Astrocyte of the hippocampus (primary cell): ENCODE measurements at regions not wholly inside any gene's neighbourhood (a gene's known extent, or its start where the extent isn't known, plus 50 kb on each side); places are given as distances from the start of the nearest gene placed in this dataset.

ENCODE experiments used
- DNase-seq: peaks from one replicate; pipeline ENCODE4 v3.0.0; 2011; ENCODE audit warnings: low read depth, low spot score

DNA sequence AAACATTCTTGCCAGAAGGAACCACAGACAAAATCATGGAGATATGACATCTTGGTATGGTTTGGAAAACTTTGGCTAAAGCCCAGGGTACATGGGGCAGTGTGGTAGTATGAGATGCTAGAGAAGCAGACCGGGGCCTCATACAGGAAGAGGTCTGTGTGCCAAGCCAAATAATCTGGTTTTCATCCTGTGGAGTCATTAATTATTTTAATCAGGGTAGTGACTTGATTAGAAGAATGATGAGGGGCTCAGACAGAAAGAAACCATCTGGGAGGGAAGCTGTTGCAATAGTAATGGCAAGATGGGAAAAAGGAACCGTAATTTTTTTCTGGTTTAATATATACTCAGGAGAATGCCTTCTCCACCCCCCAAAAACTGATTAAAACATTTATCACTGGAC, 318.0 kb downstream of the BRINP2 start:
- DNase-seq, result no peak

DNA sequence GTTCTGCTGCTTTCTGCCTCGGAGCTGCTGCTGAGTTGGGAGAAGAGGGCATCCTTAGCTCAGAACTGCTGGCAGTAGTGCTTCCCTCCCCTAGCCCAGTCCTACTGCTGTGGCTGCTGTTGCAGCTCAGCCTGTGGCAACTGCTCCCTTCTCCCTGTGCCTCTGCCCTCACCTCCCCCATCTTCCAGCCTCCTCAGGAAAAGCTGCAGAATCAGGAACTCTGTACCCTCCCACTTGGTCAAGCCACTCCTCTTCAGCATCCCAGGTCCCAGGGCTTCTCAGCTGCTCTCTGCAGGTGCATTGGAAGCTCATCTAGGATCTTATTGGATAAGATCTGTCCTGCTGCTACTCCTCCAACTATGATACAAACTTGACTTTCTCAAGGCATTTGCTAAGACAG, 316.7 kb downstream of the BRINP2 start:
- no peak for DNase-seq

DNA sequence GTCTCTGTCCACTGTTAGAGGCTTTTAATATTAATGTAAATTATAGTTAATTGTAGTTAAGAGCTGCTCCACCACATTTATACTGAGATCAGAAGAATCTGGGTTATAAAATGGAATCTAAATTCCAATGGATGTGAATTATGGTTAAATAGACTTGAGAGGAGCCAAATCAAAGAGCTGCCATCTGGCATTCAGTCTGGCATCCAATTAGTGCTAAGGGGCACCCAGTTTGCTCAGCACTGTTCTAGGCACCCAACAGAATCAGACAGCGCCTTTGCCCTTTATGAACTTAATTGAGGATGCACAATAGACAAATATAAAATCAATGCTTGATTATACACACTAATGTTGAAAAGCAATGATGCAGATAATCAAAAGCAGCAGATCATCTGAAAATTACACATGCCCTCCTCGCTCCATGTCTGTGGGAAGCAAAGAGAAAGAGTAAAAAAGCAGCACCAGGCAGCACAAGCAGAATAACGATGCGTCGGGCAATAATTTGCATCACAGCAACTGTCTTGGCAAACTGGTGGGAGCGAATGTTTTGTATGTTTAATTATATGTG, 310.1 kb downstream of the BRINP2 start:
- no peak for DNase-seq

DNA sequence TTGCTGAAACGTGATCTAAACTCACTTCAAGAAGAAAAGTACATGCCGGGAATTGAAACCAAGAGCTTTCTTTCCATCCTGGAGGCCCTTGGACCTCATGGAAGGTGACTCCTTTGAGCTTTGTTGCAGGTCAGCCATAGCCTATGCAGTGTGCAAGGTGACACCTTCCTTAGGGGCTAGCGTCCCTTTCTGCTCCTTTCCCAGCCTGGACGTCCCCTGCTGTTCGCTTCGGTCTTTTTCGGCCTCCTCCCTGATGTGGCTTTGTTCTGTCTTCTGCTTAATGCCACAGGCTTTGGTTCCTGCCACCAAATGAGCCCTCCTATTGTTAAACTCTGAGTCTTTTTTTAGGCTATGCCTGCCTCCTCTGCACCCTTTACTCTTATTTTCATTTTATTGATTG, 308.8 kb downstream of the BRINP2 start:
- no peak for DNase-seq

DNA sequence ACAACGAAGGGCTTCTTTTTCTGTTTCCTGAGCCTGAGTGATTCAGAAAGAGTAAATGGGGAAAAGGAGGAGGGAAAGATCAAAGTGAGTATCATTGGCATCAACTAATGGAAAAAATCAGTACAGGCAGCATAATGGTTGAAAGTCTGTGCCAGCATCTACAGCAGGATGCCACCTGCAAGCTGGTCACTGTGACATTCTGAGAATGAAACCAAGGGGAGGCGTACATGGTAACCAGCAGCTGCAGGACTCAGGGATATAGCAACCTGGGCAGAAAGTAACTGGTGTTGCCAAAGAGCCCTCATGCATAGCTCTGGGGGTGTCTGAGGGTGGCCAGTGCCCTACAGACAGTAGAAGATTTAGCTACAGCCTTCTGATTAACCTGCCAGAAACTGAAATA, 305.9 kb downstream of the BRINP2 start:
- no peak for DNase-seq

DNA sequence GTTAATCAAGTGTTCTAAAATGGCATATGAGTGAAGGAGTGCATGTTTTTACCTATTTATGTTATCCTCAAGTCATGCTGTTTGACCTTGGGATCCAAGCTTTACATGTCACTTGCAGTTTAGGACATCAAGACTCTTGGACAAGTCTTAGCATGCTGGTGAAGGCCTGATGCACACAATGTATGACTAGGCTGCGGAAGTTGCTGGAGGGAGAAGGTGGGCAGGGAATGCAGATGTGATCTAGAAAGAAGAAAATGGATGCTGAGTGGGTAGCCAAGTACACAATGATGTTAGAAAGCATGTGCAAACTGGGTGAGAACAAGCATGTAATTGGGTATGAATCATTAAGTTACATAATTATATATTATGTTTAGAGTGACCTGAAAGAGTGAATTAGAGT, 301.8 kb downstream of the BRINP2 start:
- DNase-seq, result no peak

DNA sequence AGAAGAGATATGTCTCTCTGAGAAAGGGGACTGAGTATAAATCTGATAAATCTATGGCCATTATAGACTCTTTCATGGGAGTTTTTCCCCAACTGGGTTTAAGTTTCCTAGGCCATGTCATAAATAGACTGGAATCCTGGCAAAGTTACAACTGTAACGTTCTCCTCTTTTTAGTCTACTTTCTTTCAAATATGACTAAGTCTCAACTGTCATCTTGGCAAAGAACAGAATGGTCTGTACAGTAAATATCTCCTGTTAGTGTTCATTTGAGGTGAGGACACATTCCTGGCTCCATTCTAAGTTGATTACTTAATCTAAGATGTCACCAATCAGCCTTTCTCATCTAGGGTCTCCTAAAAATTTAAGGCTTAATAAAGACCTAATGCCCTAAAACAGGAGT, 300.5 kb downstream of the BRINP2 start:
- DNase-seq, result peak; percentile 29

DNA sequence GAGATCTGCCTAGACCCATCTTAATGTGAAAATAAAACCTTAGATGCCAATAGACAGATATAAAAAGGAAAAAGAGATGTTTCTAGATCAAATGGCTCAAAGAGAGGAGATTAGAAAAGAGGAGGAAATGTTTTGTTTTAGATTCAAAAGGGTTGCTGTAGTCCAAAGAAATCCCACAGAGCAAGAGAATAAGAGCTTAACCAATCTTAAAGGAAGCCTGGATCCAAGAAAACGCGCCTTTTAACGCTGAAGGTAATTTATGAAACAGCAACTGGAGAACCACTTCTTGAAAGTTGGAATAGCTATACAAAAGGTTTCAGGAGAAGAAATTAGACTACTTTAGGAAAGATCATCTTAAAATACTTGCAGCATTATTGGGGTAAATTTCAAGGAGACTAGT, 298.8 kb downstream of the BRINP2 start:
- DNase-seq, result no peak

DNA sequence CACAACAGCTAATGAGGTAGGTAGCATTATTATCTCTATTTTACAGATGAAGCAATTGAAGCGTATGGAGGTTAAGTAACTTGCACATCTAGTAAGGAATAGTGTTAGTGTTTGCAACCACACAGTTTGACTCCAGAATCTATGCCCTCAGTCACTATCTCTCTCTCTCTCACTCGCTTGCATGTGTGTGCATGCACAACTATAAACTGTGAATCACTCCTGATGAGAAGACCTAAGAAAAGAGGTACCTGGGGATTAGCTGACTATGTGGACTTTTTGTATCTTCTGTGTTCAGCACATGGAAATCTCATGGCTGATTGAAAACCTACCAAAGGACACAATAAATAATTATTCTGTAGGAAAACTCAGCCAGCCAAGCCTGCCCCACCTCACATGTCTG, 295.5 kb downstream of the BRINP2 start:
- DNase-seq, result no peak

DNA sequence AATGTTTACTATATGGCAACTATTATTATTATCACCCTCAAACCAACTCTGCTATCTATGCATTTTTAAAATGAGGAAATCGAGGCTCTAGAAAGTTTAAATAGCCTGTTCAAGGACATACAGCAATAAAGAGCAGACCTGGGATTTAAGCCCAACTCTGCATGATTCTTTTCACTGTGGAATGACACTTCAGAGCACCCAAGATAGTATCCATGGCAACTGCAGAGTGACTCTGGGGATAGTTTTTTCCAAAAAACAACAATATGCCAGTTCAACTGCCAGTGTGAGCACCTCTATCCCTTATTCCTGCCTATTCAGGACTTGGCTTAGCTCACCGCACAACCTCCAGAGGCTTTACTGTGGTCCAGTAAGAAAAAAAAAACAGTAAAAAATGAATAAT, 293.9 kb downstream of the BRINP2 start:
- DNase-seq, result peak; percentile 40

DNA sequence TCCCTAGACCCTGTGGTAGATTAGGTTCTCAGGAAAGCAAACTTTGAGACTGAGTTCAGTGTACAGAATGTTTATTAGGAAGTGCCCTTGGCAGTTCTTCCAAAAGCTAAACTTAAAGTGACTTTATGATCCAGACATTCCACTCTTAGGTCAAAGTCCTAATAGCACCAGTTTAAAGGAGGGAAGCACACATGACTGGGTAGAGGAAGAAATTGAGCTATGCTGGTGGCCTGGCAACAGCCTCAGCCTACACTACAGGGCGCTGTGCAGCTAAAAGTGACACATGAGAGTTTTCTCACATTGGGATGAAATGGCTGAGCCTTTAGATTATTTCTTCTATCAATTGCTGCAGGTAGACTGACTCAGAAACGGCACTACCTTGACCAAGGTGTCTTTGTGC, 280.4 kb downstream of the BRINP2 start:
- DNase-seq, result peak; percentile 16

DNA sequence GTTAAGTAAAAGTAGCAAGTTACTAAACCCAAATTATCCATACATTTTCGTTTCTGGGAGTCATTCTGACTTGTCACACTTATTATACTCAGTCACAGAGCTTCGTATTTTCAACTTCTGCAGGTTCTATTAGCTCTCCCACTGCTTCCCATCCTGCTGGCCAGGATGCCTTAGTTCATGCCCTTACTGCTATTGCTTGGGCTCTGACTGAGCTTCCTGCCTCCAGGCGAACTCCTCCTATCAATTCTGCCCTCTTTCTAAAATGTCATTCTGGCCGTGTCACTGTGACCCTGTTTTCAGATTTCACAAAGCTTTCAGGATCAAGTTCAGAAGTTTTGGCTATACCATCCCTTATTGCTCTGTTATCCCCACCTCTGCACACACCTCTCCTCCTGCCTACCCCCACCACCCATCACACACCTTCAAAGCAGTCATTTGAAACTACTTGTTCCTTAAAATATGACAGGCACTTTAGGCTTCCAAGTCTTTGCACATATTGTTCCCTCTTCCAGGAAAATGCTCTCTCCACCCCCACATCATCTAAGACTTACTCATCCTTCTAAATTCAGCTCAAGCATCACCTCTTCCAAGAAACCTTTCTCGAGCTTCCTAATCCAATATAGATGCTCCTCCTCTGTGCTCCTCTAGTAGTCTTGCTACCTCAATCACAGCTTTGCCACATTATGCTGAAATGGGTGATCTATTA, 278.0 kb downstream of the BRINP2 start:
- no peak for DNase-seq

DNA sequence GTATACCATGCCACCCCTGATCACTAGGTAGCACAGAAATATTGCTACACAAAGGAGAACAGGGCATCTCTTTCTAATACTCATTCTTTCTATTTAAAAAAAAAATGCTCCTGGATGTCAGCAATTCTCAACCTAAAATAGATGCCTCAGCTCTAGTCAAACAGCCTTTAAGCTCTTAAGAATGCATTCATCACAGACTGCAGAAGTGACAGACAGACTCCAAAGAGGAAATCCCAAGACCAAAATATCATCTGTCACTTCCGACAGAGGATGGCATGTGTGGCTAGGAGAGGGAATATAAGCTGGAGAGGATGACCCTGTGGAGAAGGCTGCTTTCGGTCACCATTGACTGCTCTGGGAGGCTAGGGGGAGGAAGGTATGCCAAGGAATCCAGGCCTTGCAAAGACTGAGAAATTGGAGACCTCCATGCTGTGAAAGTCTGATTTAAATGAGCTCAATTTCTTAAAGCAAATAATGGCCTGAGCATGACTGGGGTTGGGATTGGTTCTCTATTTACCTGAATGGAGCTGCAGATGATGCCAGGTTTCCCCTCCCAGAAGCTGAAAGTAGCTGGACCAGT, 277.4 kb downstream of the BRINP2 start:
- DNase-seq, result no peak

DNA sequence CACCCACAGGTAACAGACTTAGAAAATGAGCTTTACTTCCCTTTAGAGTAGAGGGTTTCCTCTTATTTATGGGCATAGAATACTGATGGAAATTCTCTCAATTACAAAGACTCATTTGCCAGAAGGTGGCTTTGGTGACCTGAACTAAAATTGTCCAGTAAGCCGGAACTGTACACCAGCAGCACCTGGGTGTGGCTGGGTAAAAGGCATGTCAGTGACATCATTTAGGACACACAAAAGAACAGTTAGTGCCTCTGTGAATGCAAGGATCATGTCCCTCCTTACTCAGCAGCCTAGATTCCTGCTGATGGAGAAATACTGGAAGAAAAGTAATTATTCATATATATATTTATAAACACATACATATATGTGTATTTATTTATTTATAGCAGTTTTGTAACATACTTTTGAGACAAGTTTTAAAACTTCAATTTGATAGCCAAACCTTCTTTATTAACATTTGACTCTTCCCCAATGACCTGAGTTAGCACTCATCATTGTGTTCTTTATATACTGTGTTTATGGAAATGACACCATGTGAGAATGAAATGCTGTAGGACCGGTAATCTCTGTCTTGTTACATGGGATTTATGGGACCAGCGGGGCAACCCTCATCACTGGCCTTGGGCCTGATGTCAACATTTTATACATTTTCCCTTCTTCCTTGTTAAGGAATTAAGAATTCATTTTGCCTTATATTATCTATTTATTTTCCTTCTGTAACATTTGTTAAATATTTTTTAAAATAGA, 274.4 kb downstream of the BRINP2 start:
- DNase-seq, result no peak

DNA sequence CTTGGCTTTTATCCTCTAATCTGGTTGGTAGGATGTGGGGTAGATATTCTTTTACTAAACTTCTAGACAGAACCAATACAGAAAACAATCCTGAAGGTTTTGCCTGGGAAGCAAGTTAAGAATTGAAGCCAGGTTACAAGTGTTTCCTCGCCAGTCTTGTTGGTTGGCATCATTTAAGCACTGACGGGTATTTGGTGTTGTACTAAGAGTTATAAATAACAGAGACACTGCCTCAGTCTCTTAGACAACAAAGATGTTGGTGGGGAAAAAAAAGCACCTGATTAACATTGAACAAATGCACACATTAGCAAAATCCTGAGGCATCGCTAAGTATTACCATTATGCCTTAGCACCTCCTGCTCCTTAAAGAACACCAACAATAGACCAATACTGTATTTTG, 272.2 kb downstream of the BRINP2 start:
- DNase-seq, result no peak

DNA sequence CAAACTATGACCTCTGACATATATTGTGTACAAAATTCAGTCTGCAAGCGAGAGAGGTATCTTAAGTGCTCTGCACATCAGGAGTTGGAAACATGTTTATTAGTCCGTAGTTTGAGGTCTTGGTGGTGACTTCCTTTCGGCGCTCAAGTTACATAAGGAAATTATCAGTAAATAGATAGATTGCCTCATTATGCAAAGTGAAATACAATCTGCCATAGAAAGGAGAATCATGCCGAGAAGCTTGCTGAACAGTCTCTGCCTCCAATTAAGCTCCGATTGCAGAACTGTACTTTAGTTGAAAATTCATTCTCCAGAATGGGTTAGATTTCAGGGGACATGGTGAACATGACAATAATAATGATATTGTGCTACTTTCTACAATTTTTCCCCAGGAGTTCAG, 271.8 kb downstream of the BRINP2 start:
- DNase-seq, result no peak

DNA sequence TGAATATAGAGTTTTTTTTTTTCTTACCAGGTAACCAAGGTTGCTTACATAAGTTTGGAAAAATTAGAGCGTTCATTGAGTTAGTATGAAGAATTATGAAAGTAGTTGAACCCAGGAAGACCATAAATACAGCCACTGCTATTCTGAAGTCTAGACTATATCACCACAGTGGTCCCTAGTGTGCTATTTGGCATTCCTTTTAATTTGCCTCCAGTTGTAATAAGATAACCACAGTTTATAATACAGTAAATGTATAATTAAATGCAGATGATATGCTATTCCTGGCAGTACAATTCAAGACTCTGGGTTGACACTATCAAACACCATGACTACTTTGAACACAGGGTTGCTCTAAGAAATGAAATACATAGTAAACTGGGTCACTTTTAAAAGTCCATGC, 270.5 kb downstream of the BRINP2 start:
- DNase-seq, result no peak

DNA sequence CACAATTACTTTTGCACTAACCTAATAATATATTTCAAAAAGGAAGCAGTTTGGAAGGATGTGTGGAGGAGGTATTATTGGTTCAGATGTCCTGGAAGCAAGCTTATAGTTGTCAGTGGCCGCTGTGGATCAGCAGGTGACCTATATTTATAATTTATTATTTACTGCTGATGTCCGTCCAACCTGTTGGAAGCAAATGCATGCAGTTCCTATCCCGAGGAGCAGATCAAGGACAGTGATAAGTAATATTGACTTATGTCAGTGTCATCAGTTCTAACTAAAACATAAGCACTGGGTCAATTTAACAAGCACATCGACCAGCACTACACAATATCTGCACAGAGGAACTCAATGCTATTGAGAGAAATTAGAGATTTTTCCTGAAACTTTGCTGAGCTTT, 270.1 kb downstream of the BRINP2 start:
- DNase-seq, result no peak

DNA sequence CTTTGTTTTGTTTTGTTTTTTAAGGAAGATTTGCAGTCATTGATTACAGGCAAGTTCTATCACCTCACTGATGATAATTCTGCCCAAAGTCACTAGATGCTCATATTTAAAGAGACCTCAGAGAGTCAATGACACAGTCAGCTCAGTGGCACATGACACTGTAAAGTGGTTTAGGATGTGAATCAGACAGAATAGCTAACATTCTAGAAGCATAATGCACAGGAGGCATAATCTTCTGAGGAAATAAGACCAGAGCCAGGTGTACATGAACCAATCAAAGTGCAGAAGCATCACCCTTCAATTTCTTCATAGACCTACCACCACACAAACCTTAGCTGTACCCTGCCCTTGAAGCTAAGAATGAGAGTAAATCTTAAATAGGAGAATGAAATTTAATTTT, 268.5 kb downstream of the BRINP2 start:
- DNase-seq, result no peak

DNA sequence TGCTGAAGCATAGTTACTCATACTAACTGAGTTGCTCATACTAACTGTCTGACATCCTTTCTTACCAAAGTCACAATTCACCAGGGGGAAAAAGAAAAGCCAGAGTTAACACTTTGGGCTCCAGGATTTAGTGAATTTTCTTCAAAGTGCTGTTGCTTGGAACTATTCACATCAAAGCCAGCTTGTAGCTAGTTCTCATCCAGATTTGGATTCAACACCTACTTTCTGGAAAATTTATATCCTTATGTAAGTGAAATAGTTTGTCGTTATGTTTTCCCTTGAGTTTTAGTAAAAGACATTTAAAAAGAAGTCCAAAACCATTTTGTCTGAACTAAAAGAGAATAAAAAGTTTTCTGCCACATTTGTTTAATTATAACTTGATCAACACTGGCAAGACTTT, 264.6 kb downstream of the BRINP2 start:
- no peak for DNase-seq

DNA sequence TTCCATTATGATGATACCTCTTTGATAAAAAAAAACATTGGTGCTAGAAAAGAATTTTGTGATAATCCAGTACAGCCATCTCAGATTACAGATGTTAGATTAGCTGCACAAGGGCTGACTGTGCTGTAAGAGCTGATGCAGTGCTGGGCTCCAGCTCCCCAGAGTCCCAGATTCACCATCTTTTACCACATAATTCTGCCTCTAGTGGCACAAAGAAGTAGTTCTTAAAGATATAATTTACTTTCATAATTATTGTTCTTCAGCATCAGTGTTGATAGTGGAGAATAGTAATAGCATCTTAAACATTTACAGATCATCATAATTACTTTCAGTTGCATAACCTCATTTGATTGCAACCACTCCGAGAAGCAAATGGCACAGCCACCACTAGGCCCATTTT, 262.1 kb downstream of the BRINP2 start:
- DNase-seq, result no peak

DNA sequence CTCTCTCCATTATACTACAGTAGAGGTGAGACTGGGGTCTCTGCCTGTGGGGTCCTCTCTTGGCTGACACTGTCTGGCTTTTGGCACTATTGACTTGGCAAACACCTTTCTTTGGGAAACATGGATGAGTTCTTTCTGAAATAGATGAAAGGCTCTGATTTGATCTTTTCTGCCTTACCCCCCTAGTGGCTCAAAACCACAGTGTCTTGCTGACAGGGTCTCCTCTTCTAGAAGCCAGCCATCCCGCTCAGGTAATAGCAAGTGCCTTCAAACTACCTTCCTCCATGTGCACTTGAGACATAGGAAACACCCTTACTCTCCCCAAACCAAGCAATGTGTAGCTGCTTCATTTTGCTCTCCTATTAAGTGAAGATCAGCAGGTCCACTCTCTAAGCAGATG, 260.4 kb downstream of the BRINP2 start:
- no peak for DNase-seq

DNA sequence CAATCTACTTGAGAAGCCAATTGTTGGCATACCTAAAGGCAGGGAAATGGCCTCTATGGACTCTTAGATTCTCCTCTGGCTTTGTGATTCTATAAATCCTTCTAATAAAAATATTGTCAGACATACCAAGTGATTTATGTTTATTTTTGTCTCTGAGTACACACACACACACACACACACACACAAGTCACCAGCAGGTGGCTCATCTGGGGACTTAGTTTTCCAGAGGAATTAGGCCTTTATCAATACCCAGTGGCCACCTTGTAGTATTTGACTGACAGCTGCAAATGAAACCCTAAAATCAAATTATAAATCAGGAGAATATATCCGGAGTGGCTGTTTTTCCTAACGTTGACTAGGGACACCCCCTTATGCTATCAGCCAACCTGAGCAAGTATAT, 258.5 kb downstream of the BRINP2 start:
- DNase-seq, result no peak
